ENCODE measurements at regions not wholly inside any gene's neighbourhood (a gene's known extent, or its start where the extent isn't known, plus 50 kb on each side); places are given as distances from the start of the nearest gene placed in this dataset.

GRCh38 chr1:17922833-17923232, 167.7 kb downstream of the ACTL8 start:
- Histone ChIP-seq H3K27ac (no peak overlapping the region), H3K9me3 (no peaks in the 10 kb centered on the region), H3K4me1 (no peaks in the 10 kb centered on the region), H3K27me3 (peaks cover 0 to 63% of the 10 kb centered on the region in 2 donors), H3K4me3 (no peak overlapping the region), H3K36me3 (no peaks in the 10 kb centered on the region)
- DNase-seq (ENCODE audit: low spot score in 2 of 2) = no peak
- TF ChIP-seq CTCF (IDR thresholded peaks at IDR 0.05) = no peak
- no peak for TF ChIP-seq POLR2A (IDR thresholded peaks at IDR 0.05)
- no peak for TF ChIP-seq POLR2AphosphoS5 (IDR thresholded peaks at IDR 0.05)
- intact Hi-C loops (cut with DNase I; ENCODE audit: low total_unique reads) = no loop called here

- TF ChIP-seq CTCF (IDR thresholded peaks at IDR 0.05) (no peak), POLR2A (IDR thresholded peaks at IDR 0.05) (no peak), POLR2AphosphoS5 (IDR thresholded peaks at IDR 0.05) (no peak)
- no peak for DNase-seq (ENCODE audit: low spot score in 2 of 2)
- peaks cover 0 to 59% of the 10 kb centered on the region in 2 donors for H3K27me3 ChIP-seq
- no peaks in the 10 kb centered on the region for H3K36me3 ChIP-seq
- no peak overlapping the region for H3K4me3 ChIP-seq
- no peaks in the 10 kb centered on the region for H3K4me1 ChIP-seq
- H3K27ac ChIP-seq = no peak overlapping the region
- intact Hi-C loops (cut with DNase I; ENCODE audit: low total_unique reads) = no loop called here
- no peaks in the 10 kb centered on the region for H3K9me3 ChIP-seq
Observed at GRCh38 chr1:17923666-17924065, 168.5 kb downstream of the ACTL8 start.

GRCh38 chr1:17924578-17924977, 169.4 kb downstream of the ACTL8 start:
- Histone ChIP-seq H3K4me1 (no peaks in the 10 kb centered on the region), H3K27me3 (peaks cover 0 to 65% of the 10 kb centered on the region in 2 donors), H3K9me3 (no peaks in the 10 kb centered on the region), H3K27ac (no peak overlapping the region), H3K36me3 (no peaks in the 10 kb centered on the region), H3K4me3 (no peak overlapping the region)
- intact Hi-C loops (cut with DNase I; ENCODE audit: low total_unique reads) = no loop called here
- no peak for TF ChIP-seq POLR2AphosphoS5 (IDR thresholded peaks at IDR 0.05)
- TF ChIP-seq CTCF (IDR thresholded peaks at IDR 0.05) = no peak
- TF ChIP-seq POLR2A (IDR thresholded peaks at IDR 0.05) = no peak
- no peak for DNase-seq (ENCODE audit: low spot score in 2 of 2)

GRCh38 chr1:17925290-17926237, 170.4 kb downstream of the ACTL8 start:
- intact Hi-C loops (cut with DNase I; ENCODE audit: low total_unique reads) = no loop called here
- DNase-seq (ENCODE audit: low spot score in 2 of 2) = no peak
- H3K4me3 ChIP-seq = no peak overlapping the region
- H3K4me1 ChIP-seq = no peaks in the 10 kb centered on the region
- H3K9me3 ChIP-seq = no peaks in the 10 kb centered on the region
- H3K27me3 ChIP-seq = peaks cover 0 to 59% of the 10 kb centered on the region in 2 donors
- no peak for TF ChIP-seq POLR2AphosphoS5 (IDR thresholded peaks at IDR 0.05)
- no peak for TF ChIP-seq POLR2A (IDR thresholded peaks at IDR 0.05)
- TF ChIP-seq CTCF (IDR thresholded peaks at IDR 0.05) = no peak
- no peak overlapping the region for H3K27ac ChIP-seq
- H3K36me3 ChIP-seq = no peaks in the 10 kb centered on the region

GRCh38 chr1:17926906-17927305, 171.8 kb downstream of the ACTL8 start:
- Histone ChIP-seq H3K36me3 (no peaks in the 10 kb centered on the region), H3K9me3 (no peaks in the 10 kb centered on the region), H3K27me3 (peaks cover 0 to 48% of the 10 kb centered on the region in 2 donors), H3K27ac (no peak overlapping the region), H3K4me3 (no peak overlapping the region), H3K4me1 (no peaks in the 10 kb centered on the region)
- TF ChIP-seq CTCF (IDR thresholded peaks at IDR 0.05) = no peak
- no peak for TF ChIP-seq POLR2AphosphoS5 (IDR thresholded peaks at IDR 0.05)
- TF ChIP-seq POLR2A (IDR thresholded peaks at IDR 0.05) = no peak
- no peak for DNase-seq (ENCODE audit: low spot score in 2 of 2)
- intact Hi-C loops (cut with DNase I; ENCODE audit: low total_unique reads) = no loop called here

All from breast epithelium (tissue), 4 donors.